DOHH2 (cell line): ENCODE measurements at regions not wholly inside any gene's neighbourhood (a gene's known extent, or its start where the extent isn't known, plus 50 kb on each side); places are given as distances from the start of the nearest gene placed in this dataset.

Experiments
- H3F3A ChIP-seq: fragments of 200-600 bp; sonication (generic), shearing (Covaris generic); 2 replicates; pipeline ENCODE4 v1.6.0; 2016; ENCODE audit warnings: antibody characterized with exemption, mild to moderate bottlenecking; ENCODE audit not compliant: control insufficient read depth, insufficient read depth
- H3K27ac ChIP-seq: fragments of 200-600 bp; sonication (generic); 2 replicates; pipeline ENCODE4 v1.5.1; 2014; ENCODE audit warnings: low read depth, mild to moderate bottlenecking, low read length, moderate library complexity
- H3K27me3 ChIP-seq: fragments of 200-600 bp; sonication (generic); 2 replicates; pipeline ENCODE4 v1.6.1; 2014; ENCODE audit warnings: mild to moderate bottlenecking, low read length, mixed read lengths; ENCODE audit not compliant: control insufficient read depth
- H3K36me3 ChIP-seq: fragments of 200-600 bp; sonication (generic); 2 replicates; pipeline ENCODE4 v1.6.1; 2014; ENCODE audit warnings: mild to moderate bottlenecking, low read length, moderate library complexity, mixed read lengths; ENCODE audit not compliant: control insufficient read depth
- H3K4me1 ChIP-seq: fragments of 200-600 bp; sonication (generic); 2 replicates; pipeline ENCODE4 v1.6.1; 2014; ENCODE audit warnings: mild to moderate bottlenecking, low read length, mixed read lengths; ENCODE audit not compliant: control insufficient read depth
- H3K4me2 ChIP-seq: fragments of 200-600 bp; sonication (generic); 2 replicates; pipeline ENCODE4 v1.6.0; 2014; ENCODE audit warnings: mild to moderate bottlenecking, low read length, moderate library complexity
- H3K4me3 ChIP-seq: fragments of 200-600 bp; sonication (generic); 2 replicates; pipeline ENCODE4 v1.5.1; 2014; ENCODE audit warnings: mild to moderate bottlenecking, low read length, mixed read lengths
- H3K79me2 ChIP-seq: fragments of 200-600 bp; sonication (generic); 2 replicates; pipeline ENCODE4 v1.6.1; 2014; ENCODE audit warnings: mild to moderate bottlenecking, low read length, mixed read lengths; ENCODE audit not compliant: control insufficient read depth
- H3K9me2 ChIP-seq: fragments of 200-600 bp; sonication (generic); replicated peaks from 2 replicates; pipeline ENCODE4 v1.6.1; 2014; ENCODE audit warnings: mild to moderate bottlenecking, low read length, mixed read lengths; ENCODE audit not compliant: control insufficient read depth
- H3K9me3 ChIP-seq: fragments of 200-600 bp; sonication (generic); 2 replicates; pipeline ENCODE4 v1.6.1; 2014; ENCODE audit warnings: antibody characterized with exemption, low read length, mixed read lengths; ENCODE audit not compliant: control insufficient read depth, insufficient read depth
- H4K20me1 ChIP-seq: fragments of 200-600 bp; sonication (generic); 2 replicates; pipeline ENCODE4 v1.6.0; 2014; ENCODE audit warnings: low read depth, mild to moderate bottlenecking, antibody characterized with exemption, low read length, moderate library complexity; ENCODE audit not compliant: control insufficient read depth, insufficient read depth
- CTCF ChIP-seq: fragments of 200-600 bp; sonication (generic); IDR thresholded peaks from one replicate; pipeline ENCODE4 v1.5.1; 2014; ENCODE audit warnings: antibody characterized with exemption, mild to moderate bottlenecking, low read depth, low read length; ENCODE audit not compliant: poor library complexity, severe bottlenecking
- EZH2phosphoT487 ChIP-seq: fragments of 200-600 bp; sonication (generic); IDR thresholded peaks from 2 replicates; pipeline ENCODE4 v1.6.1; 2017; ENCODE audit warnings: borderline replicate concordance, mild to moderate bottlenecking, antibody characterized with exemption, low read length, moderate library complexity, mixed read lengths

DNA sequence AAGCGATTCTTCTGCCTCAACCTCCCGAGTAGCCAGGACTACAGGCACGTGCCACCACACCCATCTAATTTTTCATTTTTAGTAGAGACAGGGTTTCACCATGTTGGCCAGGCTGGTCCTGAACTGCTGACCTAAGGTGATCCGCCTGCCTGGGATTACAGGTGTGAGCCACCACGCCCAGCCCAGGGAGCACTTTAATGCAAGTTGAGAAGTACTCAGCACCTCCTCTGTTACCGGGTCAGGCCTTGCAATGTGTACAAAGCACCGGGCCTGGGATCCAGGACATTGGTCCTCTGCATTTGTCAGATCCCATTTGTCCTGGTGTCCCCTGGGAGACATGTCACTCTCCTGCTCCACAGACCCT is 143.6 kb downstream of the TOMM20 start:
- H3K9me2 ChIP-seq = no peaks in the 10 kb centered on the region
- peaks cover 39% of the 10 kb centered on the region for H3K4me1 ChIP-seq
- TF ChIP-seq EZH2phosphoT487 (no peak), CTCF (no peak)
- 0 out of 2 replicates have a peak overlapping the region, but pooled peaks have one; percentile 41 for H3K4me3 ChIP-seq
- no peaks in the 10 kb centered on the region for H3K27me3 ChIP-seq
- no peaks in the 10 kb centered on the region for H3K9me3 ChIP-seq
- H3K27ac ChIP-seq = peak overlapping the region; percentile 38
- peak overlapping the region; percentile 59; the same call in 1 of the 2 replicates for H3K4me2 ChIP-seq
- H3K36me3 ChIP-seq = no peaks in the 10 kb centered on the region
- H3K79me2 ChIP-seq = no peaks in the 10 kb centered on the region
- H4K20me1 ChIP-seq = no peaks in the 10 kb centered on the region
- H3F3A ChIP-seq = no peaks in the 10 kb centered on the region

GRCh38 chr1:234983564-234984238 is 144.9 kb downstream of the TOMM20 start:
- H3K9me3 ChIP-seq = no peaks in the 10 kb centered on the region
- TF ChIP-seq CTCF = no peak
- TF ChIP-seq EZH2phosphoT487 = no peak
- H3K4me1 ChIP-seq = peaks cover 52% of the 10 kb centered on the region
- no peaks in the 10 kb centered on the region for H3K27me3 ChIP-seq
- peak overlapping the region; percentile 59 for H3K4me2 ChIP-seq
- H3K9me2 ChIP-seq = no peaks in the 10 kb centered on the region
- no peaks in the 10 kb centered on the region for H4K20me1 ChIP-seq
- peaks cover 4% of the 10 kb centered on the region; the same call in 1 of the 2 replicates for H3F3A ChIP-seq
- H3K4me3 ChIP-seq = peak overlapping the region; percentile 41
- no peaks in the 10 kb centered on the region for H3K36me3 ChIP-seq
- peak overlapping the region; percentile 38 for H3K27ac ChIP-seq
- H3K79me2 ChIP-seq = no peaks in the 10 kb centered on the region

DNA sequence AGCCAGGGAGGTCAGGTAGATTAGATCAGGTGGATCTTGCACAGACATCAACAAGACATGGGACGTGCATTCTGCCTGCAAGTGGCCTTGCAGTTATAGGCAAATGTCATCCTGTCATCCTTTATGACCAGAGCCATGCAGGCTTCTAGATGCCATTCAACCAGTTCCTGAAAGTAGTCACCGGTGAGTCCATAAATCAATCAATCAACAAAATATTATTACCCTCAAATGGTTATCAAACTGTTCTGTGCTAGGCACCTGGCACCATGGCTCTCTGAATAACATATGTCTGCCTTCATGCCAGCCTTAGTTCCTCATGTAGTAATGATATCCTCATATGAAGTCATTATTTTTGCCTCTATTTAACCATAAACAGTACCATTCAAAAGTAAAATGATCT is 146.9 kb downstream of the TOMM20 start:
- H3K4me1 ChIP-seq = peaks cover 63% of the 10 kb centered on the region
- no peaks in the 10 kb centered on the region for H3K9me2 ChIP-seq
- no peaks in the 10 kb centered on the region for H4K20me1 ChIP-seq
- no peak overlapping the region for H3K4me3 ChIP-seq
- no peak overlapping the region for H3K4me2 ChIP-seq
- no peaks in the 10 kb centered on the region for H3K36me3 ChIP-seq
- peaks cover 5% of the 10 kb centered on the region; the same call in 1 of the 2 replicates for H3F3A ChIP-seq
- no peaks in the 10 kb centered on the region for H3K79me2 ChIP-seq
- no peak overlapping the region for H3K27ac ChIP-seq
- no peaks in the 10 kb centered on the region for H3K9me3 ChIP-seq
- no peaks in the 10 kb centered on the region for H3K27me3 ChIP-seq
- no peak for TF ChIP-seq CTCF
- no peak for TF ChIP-seq EZH2phosphoT487
